Osteocyte (in vitro differentiated cells): ENCODE measurements at regions not wholly inside any gene's neighbourhood (a gene's known extent, or its start where the extent isn't known, plus 50 kb on each side); places are given as distances from the start of the nearest gene placed in this dataset.
"Not testable (repeated sequence)": the region's sequence is repeated elsewhere in the genome, so short reads cannot be mapped to it uniquely, and the experiment has no call there.

Experiments
- DNase-seq: peaks from one replicate; pipeline ENCODE4 v3.0.0; 2021; ENCODE audit warnings: mixed read lengths; ENCODE audit not compliant: unreplicated experiment; ENCODE audit errors: extremely low spot score
- H3K27ac Mint-ChIP-seq: one replicate; pipeline ENCODE4 v1.8.0; 2021; ENCODE audit warnings: mild to moderate bottlenecking, mixed read lengths; ENCODE audit not compliant: unreplicated experiment
- H3K27me3 Mint-ChIP-seq: one replicate; pipeline ENCODE4 v1.8.0; 2021; ENCODE audit warnings: mixed read lengths; ENCODE audit not compliant: unreplicated experiment
- H3K36me3 Mint-ChIP-seq: one replicate; pipeline ENCODE4 v1.8.0; 2021; ENCODE audit warnings: mixed read lengths; ENCODE audit not compliant: unreplicated experiment
- H3K4me1 Mint-ChIP-seq: one replicate; pipeline ENCODE4 v1.8.0; 2021; ENCODE audit warnings: mixed read lengths; ENCODE audit not compliant: unreplicated experiment
- H3K4me3 Mint-ChIP-seq: one replicate; pipeline ENCODE4 v1.8.0; 2021; ENCODE audit warnings: mild to moderate bottlenecking, moderate library complexity, mixed read lengths; ENCODE audit not compliant: unreplicated experiment
- H3K9me3 Mint-ChIP-seq: one replicate; pipeline ENCODE4 v1.8.0; 2021; ENCODE audit warnings: mixed read lengths; ENCODE audit not compliant: unreplicated experiment
- CTCF ChIP-seq: fragments of 200-600 bp; sonication (generic); IDR thresholded peaks from 2 replicates; pipeline ENCODE4 v1.5.0; 2021; ENCODE audit warnings: antibody characterized with exemption, mild to moderate bottlenecking, moderate library complexity

GRCh38 chr9:18297056-18297841, 176.7 kb upstream of the ADAMTSL1 start:
- Mint-ChIP-seq H3K4me1 (peaks cover 16% of the 10 kb centered on the region), H3K27ac (peak overlapping the region; percentile 21), H3K36me3 (no peaks in the 10 kb centered on the region), H3K27me3 (no peaks in the 10 kb centered on the region), H3K4me3 (peak overlapping the region; percentile 18), H3K9me3 (peaks cover 2% of the 10 kb centered on the region)
- peak; percentile 50 for TF ChIP-seq CTCF
- no peak for DNase-seq

GRCh38 chr9:18299449-18299848, 174.5 kb upstream of the ADAMTSL1 start:
- Mint-ChIP-seq H3K36me3 (no peaks in the 10 kb centered on the region), H3K27me3 (no peaks in the 10 kb centered on the region), H3K9me3 (no peaks in the 10 kb centered on the region), H3K4me3 (no peak overlapping the region), H3K27ac (no peak overlapping the region), H3K4me1 (peaks cover 24% of the 10 kb centered on the region)
- no peak for TF ChIP-seq CTCF
- DNase-seq: no peak

- H3K27ac Mint-ChIP-seq, DNase-seq, H3K27me3 Mint-ChIP-seq, H3K4me3 Mint-ChIP-seq, H3K36me3 Mint-ChIP-seq, H3K4me1 Mint-ChIP-seq: not testable (repeated sequence)
- peaks cover 23% of the 10 kb centered on the region for H3K9me3 Mint-ChIP-seq
These were observed 168.7 kb upstream of the ADAMTSL1 start for GRCh38 chr9:18305167-18305806.

- DNase-seq: no peak
- Mint-ChIP-seq H3K27ac (no peak overlapping the region), H3K27me3 (peaks cover 2% of the 10 kb centered on the region), H3K9me3 (no peaks in the 10 kb centered on the region), H3K4me3 (no peak overlapping the region), H3K36me3 (no peaks in the 10 kb centered on the region), H3K4me1 (no peaks in the 10 kb centered on the region)
- no peak for TF ChIP-seq CTCF
These were observed 159.6 kb upstream of the ADAMTSL1 start for GRCh38 chr9:18314316-18314715.

- H3K27me3 Mint-ChIP-seq: no peaks in the 10 kb centered on the region
- no peak overlapping the region for H3K27ac Mint-ChIP-seq
- TF ChIP-seq CTCF: no peak
- DNase-seq: no peak
- H3K4me3 Mint-ChIP-seq: no peak overlapping the region
- H3K4me1 Mint-ChIP-seq: peaks cover 1% of the 10 kb centered on the region
- no peaks in the 10 kb centered on the region for H3K9me3 Mint-ChIP-seq
- no peaks in the 10 kb centered on the region for H3K36me3 Mint-ChIP-seq
These were observed 156.1 kb upstream of the ADAMTSL1 start for GRCh38 chr9:18317896-18318295.
